H54 (cell line): ENCODE measurements at regions not wholly inside any gene's neighbourhood (a gene's known extent, or its start where the extent isn't known, plus 50 kb on each side); places are given as distances from the start of the nearest gene placed in this dataset.

Source experiments
- DNase-seq: peaks from one replicate; pipeline ENCODE4 v3.0.0; 2011; ENCODE audit warnings: low spot score, mixed read lengths; ENCODE audit not compliant: insufficient read length
- FAIRE-seq: peaks from 3 replicates; lab custom pipeline; 2011; peaks lifted over from hg19 to GRCh38; lab: Jason Lieb, UNC
- POLR2A ChIP-seq: IDR thresholded peaks from 2 replicates; pipeline ENCODE4 v1.6.1; 2011; ENCODE audit warnings: low read depth, mild to moderate bottlenecking, low read length

- no peak for TF ChIP-seq POLR2A
- DNase-seq: no peak
- FAIRE-seq: no peak
These were observed 123.9 kb upstream of the GRIK3 start for GRCh38 chr1:37158113-37158749.

- no peak for FAIRE-seq
These were observed 124.8 kb upstream of the GRIK3 start for GRCh38 chr1:37159102-37159501.

GRCh38 chr1:37161171-37161570 is 126.9 kb upstream of the GRIK3 start:
- DNase-seq: no peak
- TF ChIP-seq POLR2A: no peak
- FAIRE-seq: no peak

More at GRCh38 chr1:37159102-37159501, 124.8 kb upstream of the GRIK3 start:
- no peak for DNase-seq
- no peak for TF ChIP-seq POLR2A

- no peak for TF ChIP-seq POLR2A
- FAIRE-seq (no peak), DNase-seq (no peak)
These were observed 127.7 kb upstream of the GRIK3 start for GRCh38 chr1:37162059-37162458.

- DNase-seq (no peak), FAIRE-seq (no peak)
- TF ChIP-seq POLR2A: no peak
These were observed 131.7 kb upstream of the GRIK3 start for GRCh38 chr1:37166005-37166404.

- FAIRE-seq: no peak
- no peak for TF ChIP-seq POLR2A
- DNase-seq: no peak
These were observed 133.2 kb upstream of the GRIK3 start for GRCh38 chr1:37167479-37167878.

- no peak for DNase-seq
- TF ChIP-seq POLR2A: no peak
- no peak for FAIRE-seq
These were observed 134.9 kb upstream of the GRIK3 start for GRCh38 chr1:37169241-37169640.

GRCh38 chr1:37169743-37170275 is 135.5 kb upstream of the GRIK3 start:
- FAIRE-seq (no peak), DNase-seq (no peak)
- no peak for TF ChIP-seq POLR2A

- FAIRE-seq (no peak), DNase-seq (no peak)
- no peak for TF ChIP-seq POLR2A
These were observed 137.4 kb upstream of the GRIK3 start for GRCh38 chr1:37171691-37172090.

- TF ChIP-seq POLR2A: no peak
- FAIRE-seq (no peak), DNase-seq (no peak)
These were observed 140.0 kb upstream of the GRIK3 start for GRCh38 chr1:37174341-37174740.

GRCh38 chr1:37174876-37175275 is 140.6 kb upstream of the GRIK3 start:
- DNase-seq: no peak
- no peak for FAIRE-seq
- no peak for TF ChIP-seq POLR2A

- DNase-seq (no peak), FAIRE-seq (no peak)
- no peak for TF ChIP-seq POLR2A
These were observed 141.4 kb upstream of the GRIK3 start for GRCh38 chr1:37175666-37176215.

GRCh38 chr1:37176269-37176668 is 142.0 kb upstream of the GRIK3 start:
- FAIRE-seq: no peak
- TF ChIP-seq POLR2A: no peak
- no peak for DNase-seq

- TF ChIP-seq POLR2A: no peak
- DNase-seq (peak; percentile 9), FAIRE-seq (no peak)
These were observed 143.0 kb upstream of the GRIK3 start for GRCh38 chr1:37177230-37177864.
